ENCODE measurements at regions not wholly inside any gene's neighbourhood (a gene's known extent, or its start where the extent isn't known, plus 50 kb on each side); places are given as distances from the start of the nearest gene placed in this dataset.

DNA sequence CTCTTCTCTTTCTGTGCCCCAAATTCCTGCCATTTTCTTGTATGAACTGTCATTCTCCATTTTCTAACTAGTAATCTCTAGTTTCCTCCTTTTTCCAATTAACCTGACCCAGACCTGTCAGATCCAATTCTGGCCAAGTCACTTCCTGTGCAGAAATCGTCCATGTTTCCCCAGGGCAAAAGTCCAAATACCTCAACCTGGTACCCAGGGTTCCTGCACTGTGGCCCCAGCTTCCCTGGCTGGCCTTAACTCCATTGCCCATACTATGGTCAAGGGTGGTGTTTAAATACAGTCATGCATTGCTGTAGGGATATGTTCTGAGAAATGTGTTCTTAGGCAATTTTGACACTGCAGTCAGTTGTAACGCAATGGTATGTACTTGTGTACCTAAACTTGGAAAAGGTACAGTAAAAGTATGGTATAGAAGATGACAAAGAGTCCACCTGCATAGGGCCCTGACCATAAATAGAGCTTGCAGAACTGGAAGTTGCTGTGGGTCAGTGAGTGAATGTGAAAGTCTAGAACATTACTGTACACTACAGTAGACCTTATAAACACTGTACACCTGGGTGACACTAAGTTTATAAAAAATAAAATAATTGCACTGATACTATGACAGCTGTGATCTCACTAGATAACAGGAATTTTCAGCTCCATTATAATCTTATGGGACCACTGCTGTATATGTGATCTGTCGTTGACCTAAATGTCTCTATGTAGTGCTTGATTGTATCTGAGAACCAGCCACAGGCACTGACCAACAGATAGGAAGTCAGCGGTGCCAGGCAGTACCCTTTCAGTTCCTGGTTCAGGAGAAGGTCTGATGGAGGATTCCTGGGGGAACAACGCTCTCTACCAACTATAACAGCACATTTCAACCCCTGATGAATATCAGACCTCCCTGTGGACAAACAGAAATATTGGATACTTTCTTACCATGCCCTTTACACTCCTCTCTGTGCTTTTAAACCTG lies 336.1 kb upstream of the PROK2 start:
- no peak overlapping the region for H4K91ac ChIP-seq (replicated peaks; ENCODE audit: insufficient read length, low read length)
- H4K8ac ChIP-seq (ENCODE audit: extremely low read depth, insufficient read depth, low read length), result no peak overlapping the region
- no peak overlapping the region for H2BK12ac ChIP-seq (ENCODE audit: low read depth, low read length)
- H3K9ac ChIP-seq (replicated peaks in 1 of 4; ENCODE audit: extremely low read depth in 1 of 4, low read depth in 3 of 4, low read length in 3 of 4), result no peak overlapping the region; a peak in 1 of 7 replicates
- no peak overlapping the region for H3K23ac ChIP-seq (ENCODE audit: insufficient read length)
- no peak for DNase-seq (ENCODE audit: low read depth in 1 of 2, low spot score in 2 of 2)
- H4K20me1 ChIP-seq (replicated peaks in 1 of 2; ENCODE audit: control insufficient read depth in 1 of 2, insufficient read depth in 2 of 2, low read length in 2 of 2), result no peaks in the 10 kb centered on the region
- no peaks in the 10 kb centered on the region for H3K79me2 ChIP-seq (ENCODE audit: control insufficient read depth in 1 of 2, insufficient read depth in 2 of 2, low read length in 2 of 2)
- H2BK5ac ChIP-seq (ENCODE audit: low read depth, low read length), result no peak overlapping the region
- H3K4me3 ChIP-seq (ENCODE audit: extremely low read depth in 1 of 4, insufficient read depth in 2 of 4, low read depth in 3 of 4, low read length in 4 of 4), result no peak overlapping the region
- no peak overlapping the region for H2AK5ac ChIP-seq (ENCODE audit: low read depth, low read length)
- CTCF ChIA-PET (ENCODE audit: partially characterized antibody), result interaction anchor here (1.2 kb wide), 1 partner anchor 17 kb away, joined by 4 read pairs; no protein-coding TSS in a partner anchor
- H3K36me3 ChIP-seq (ENCODE audit: control insufficient read depth in 2 of 4, insufficient read depth in 4 of 4, low read length in 3 of 4), result no peaks in the 10 kb centered on the region
- no peak overlapping the region for H2BK20ac ChIP-seq (ENCODE audit: low read length)
- H3K27me3 ChIP-seq (replicated peaks in 1 of 4; ENCODE audit: control insufficient read depth in 3 of 4, extremely low read depth in 1 of 4, insufficient read depth in 3 of 4, low read length in 3 of 4), result no peaks in the 10 kb centered on the region
- H3K56ac ChIP-seq (replicated peaks; ENCODE audit: insufficient read length, low read depth, low read length), result no peak overlapping the region
- no peak overlapping the region for H2AFZ ChIP-seq (ENCODE audit: low read length)
- no peak overlapping the region for H3K4me2 ChIP-seq (ENCODE audit: insufficient read depth in 1 of 2, low read depth in 2 of 2, low read length in 2 of 2)
- WGBS, 2 experiments (ENCODE audit: extremely low coverage in 1 of 2, insufficient coverage in 1 of 2, insufficient read length in 1 of 2, insufficient replicate concordance in 2 of 2, low coverage in 1 of 2, low lambda C conversion rate in 2 of 2, missing lambda C conversion rate in 1 of 2), result 91% methylated on average over 5 of the region's 5 CpGs; no CpG with 5 or more reads in 1 of the 2 experiments
- no peak for FAIRE-seq
- no peak overlapping the region for H4K5ac ChIP-seq (ENCODE audit: insufficient read length, low read depth, low read length)
- no peaks in the 10 kb centered on the region for H3K4me1 ChIP-seq (replicated peaks in 1 of 4; ENCODE audit: control insufficient read depth in 3 of 4, insufficient read depth in 4 of 4, low read length in 3 of 4)
- no peak overlapping the region for H3K14ac ChIP-seq (ENCODE audit: insufficient read length)
- TF ChIP-seq SP1 (IDR thresholded peaks at IDR 0.05; ENCODE audit: low read depth, low read length), result no peak
- no peak for TF ChIP-seq ATF3 (IDR thresholded peaks at IDR 0.05; ENCODE audit: insufficient read depth, low read depth, low read length)
- no peak for TF ChIP-seq TBP (IDR thresholded peaks at IDR 0.05; ENCODE audit: low read depth, low read length)
- no peak for TF ChIP-seq JUND (IDR thresholded peaks at IDR 0.05; ENCODE audit: low read length)
- TF ChIP-seq KDM1A (IDR thresholded peaks at IDR 0.05; ENCODE audit: borderline replicate concordance, low read length), result no peak
- TF ChIP-seq CHD2 (IDR thresholded peaks at IDR 0.05; ENCODE audit: low read length), result no peak
- no peak for TF ChIP-seq POLR2A (IDR thresholded peaks at IDR 0.05; ENCODE audit: control extremely low read depth in 1 of 2, low read depth in 2 of 2, low read length in 2 of 2)
- no peak for TF ChIP-seq RAD21 (IDR thresholded peaks at IDR 0.05 in 1 of 2, conservative IDR thresholded peaks at IDR 0.05 in 1 of 2; ENCODE audit: low read depth in 2 of 2, low read length in 2 of 2)
- no peak for TF ChIP-seq RNF2 (IDR thresholded peaks at IDR 0.05; ENCODE audit: borderline replicate concordance, low read depth, low read length, missing control alignments, poor library complexity, severe bottlenecking)
- no peak for TF ChIP-seq TEAD4 (IDR thresholded peaks at IDR 0.05; ENCODE audit: low read depth, low read length)
- TF ChIP-seq KDM4A (IDR thresholded peaks at IDR 0.05; ENCODE audit: low read depth, low read length, severe bottlenecking), result no peak
- POLR2A ChIA-PET (ENCODE audit: partially characterized antibody), result no interaction called here
- H3K4ac ChIP-seq (replicated peaks; ENCODE audit: insufficient read length, low read depth, low read length), result no peak overlapping the region
- no peak overlapping the region for H3K18ac ChIP-seq (ENCODE audit: extremely low read depth, low read length)
- H2BK120ac ChIP-seq (replicated peaks; ENCODE audit: low read depth, low read length), result no peak overlapping the region
- no peak overlapping the region for H3K27ac ChIP-seq (ENCODE audit: low read depth, low read length)
- no peak overlapping the region for H2BK15ac ChIP-seq (ENCODE audit: low read length)
- H3K23me2 ChIP-seq (ENCODE audit: low read depth, low read length), result no peaks in the 10 kb centered on the region; the same call in 1 of the 2 replicates
- no peaks in the 10 kb centered on the region for H3K79me1 ChIP-seq (ENCODE audit: low read depth, low read length)
- H3K9me3 ChIP-seq (ENCODE audit: insufficient read depth in 2 of 2, low read depth in 1 of 2, low read length in 1 of 2), result no peaks in the 10 kb centered on the region

Data from H1 (cell line).